H1 (cell line): ENCODE measurements at regions not wholly inside any gene's neighbourhood (a gene's known extent, or its start where the extent isn't known, plus 50 kb on each side); places are given as distances from the start of the nearest gene placed in this dataset.

Experiments
- CTCF ChIA-PET: fragments of 300-600 bp; sonication (Branson Sonifier 250); formaldehyde crosslinking; loops from one replicate; lab custom pipeline; 2021; ENCODE audit not compliant: partially characterized antibody; lab: Charles Lee
- POLR2A ChIA-PET: fragments of 300-600 bp; sonication (Branson Sonifier 250); formaldehyde crosslinking; loops from one replicate; lab custom pipeline; 2021; ENCODE audit warnings: inconsistent platforms; ENCODE audit not compliant: partially characterized antibody; lab: Charles Lee
- DNase-seq, 2 experiments: peaks; one replicate each; pipeline versions ENCODE4 v3.0.0 to v3.0.0-alpha.2; 2010 to 2022; ENCODE audit warnings: low spot score in 2 of 2, low read depth in 1 of 2, mixed read lengths in 1 of 2
- FAIRE-seq: peaks from 2 replicates; lab custom pipeline; 2011; peaks lifted over from hg19 to GRCh38; lab: Jason Lieb, UNC
- H2AFZ ChIP-seq: 2 replicates; pipeline ENCODE4 v1.8.1; 2012; ENCODE audit warnings: low read length, inconsistent platforms
- H2AK5ac ChIP-seq: 2 replicates; pipeline ENCODE4 v1.6.1; 2013; ENCODE audit warnings: low read depth, low read length
- H2BK120ac ChIP-seq: replicated peaks from 2 replicates; pipeline ENCODE3; 2013; ENCODE audit warnings: low read depth, low read length, inconsistent platforms
- H2BK12ac ChIP-seq: 2 replicates; pipeline ENCODE4 v1.6.1; 2013; ENCODE audit warnings: low read depth, low read length
- H2BK15ac ChIP-seq: 2 replicates; pipeline ENCODE4 v1.6.1; 2013; ENCODE audit warnings: low read length
- H2BK20ac ChIP-seq: 2 replicates; pipeline ENCODE4 v1.6.1; 2013; ENCODE audit warnings: low read length
- H2BK5ac ChIP-seq: 2 replicates; pipeline ENCODE4 v1.6.1; 2013; ENCODE audit warnings: low read depth, low read length
- H3K14ac ChIP-seq: 2 replicates; pipeline ENCODE4 v1.6.1; 2013; ENCODE audit warnings: inconsistent platforms; ENCODE audit not compliant: insufficient read length
- H3K18ac ChIP-seq: 2 replicates; pipeline ENCODE4 v1.6.1; 2013; ENCODE audit warnings: low read length; ENCODE audit errors: extremely low read depth
- H3K23ac ChIP-seq: 2 replicates; pipeline ENCODE4 v1.6.1; 2013; ENCODE audit warnings: inconsistent platforms; ENCODE audit not compliant: insufficient read length
- H3K23me2 ChIP-seq: 2 replicates; pipeline ENCODE4 v1.6.1; 2013; ENCODE audit warnings: low read depth, low read length
- H3K27ac ChIP-seq: 2 replicates; pipeline ENCODE4 v1.6.1; 2011; ENCODE audit warnings: low read depth, low read length, inconsistent platforms
- H3K27me3 ChIP-seq, 4 experiments: replicated peaks in 1 of 4; 1 replicate in 1 of 4; 2 replicates in 3 of 4; pipeline versions ENCODE4 v1.6.1 to v1.8.1; 2011 to 2013; ENCODE audit warnings: low read length in 3 of 4, mild to moderate bottlenecking in 3 of 4, inconsistent platforms in 2 of 4, mixed read lengths in 2 of 4, moderate library complexity in 1 of 4; ENCODE audit not compliant: control insufficient read depth in 3 of 4, insufficient read depth in 3 of 4; ENCODE audit errors: extremely low read depth in 1 of 4
- H3K36me3 ChIP-seq, 4 experiments: 2 replicates each; pipeline versions ENCODE4 v1.6.1 to v1.8.1; 2011 to 2013; ENCODE audit warnings: mild to moderate bottlenecking in 4 of 4, low read length in 3 of 4, moderate library complexity in 2 of 4, control low read depth in 1 of 4, inconsistent platforms in 1 of 4; ENCODE audit not compliant: insufficient read depth in 4 of 4, control insufficient read depth in 2 of 4
- H3K4ac ChIP-seq: replicated peaks from 2 replicates; pipeline ENCODE3; 2013; ENCODE audit warnings: low read length, low read depth, mixed read lengths, inconsistent platforms; ENCODE audit not compliant: insufficient read length
- H3K4me1 ChIP-seq, 4 experiments: replicated peaks in 1 of 4; 1 replicate in 1 of 4; 2 replicates in 3 of 4; pipeline versions ENCODE4 v1.6.1 to v1.8.1; 2011 to 2013; ENCODE audit warnings: low read length in 3 of 4, inconsistent platforms in 2 of 4, mixed read lengths in 1 of 4; ENCODE audit not compliant: insufficient read depth in 4 of 4, control insufficient read depth in 3 of 4
- H3K4me2 ChIP-seq, 2 experiments: 2 replicates each; pipeline versions ENCODE4 v1.6.1 to v1.8.1; 2011 to 2013; ENCODE audit warnings: low read depth in 2 of 2, low read length in 2 of 2, control low read depth in 1 of 2, inconsistent platforms in 1 of 2, mild to moderate bottlenecking in 1 of 2; ENCODE audit not compliant: insufficient read depth in 1 of 2
- H3K4me3 ChIP-seq, 4 experiments: fragments of 200-600, 300-600 bp in 1 of 4; sonication (generic), shearing (Covaris generic), sonication (Bioruptor Twin) in 1 of 4; 2 replicates each; pipeline versions ENCODE4 v1.5.1 to v1.8.1; 2011 to 2016; ENCODE audit warnings: low read length in 4 of 4, low read depth in 3 of 4, control low read depth in 2 of 4, inconsistent platforms in 2 of 4, mild to moderate bottlenecking in 2 of 4, mixed read lengths in 1 of 4, moderate library complexity in 1 of 4; ENCODE audit not compliant: insufficient read depth in 2 of 4; ENCODE audit errors: extremely low read depth in 1 of 4
- H3K56ac ChIP-seq: replicated peaks from 2 replicates; pipeline ENCODE3; 2013; ENCODE audit warnings: low read depth, mild to moderate bottlenecking, mixed read lengths, low read length, inconsistent platforms; ENCODE audit not compliant: insufficient read length
- H3K79me1 ChIP-seq: 2 replicates; pipeline ENCODE4 v1.6.1; 2013; ENCODE audit warnings: low read depth, low read length, control low read depth
- H3K79me2 ChIP-seq, 2 experiments: 2 replicates each; pipeline versions ENCODE4 v1.6.1 to v1.8.1; 2012 to 2013; ENCODE audit warnings: low read length in 2 of 2, mild to moderate bottlenecking in 2 of 2, inconsistent platforms in 1 of 2; ENCODE audit not compliant: insufficient read depth in 2 of 2, control insufficient read depth in 1 of 2
- H3K9ac ChIP-seq, 4 experiments: replicated peaks in 1 of 4; 1 replicate in 1 of 4; 2 replicates in 3 of 4; pipeline versions ENCODE4 v1.6.1 to v1.8.1; 2011 to 2013; ENCODE audit warnings: low read depth in 3 of 4, low read length in 3 of 4, control low read depth in 2 of 4, mild to moderate bottlenecking in 2 of 4, moderate library complexity in 2 of 4, inconsistent platforms in 1 of 4; ENCODE audit errors: extremely low read depth in 1 of 4
- H3K9me3 ChIP-seq, 2 experiments: 2 replicates each; pipeline versions ENCODE4 v1.6.1 to v1.8.1; 2012 to 2013; ENCODE audit warnings: mild to moderate bottlenecking in 2 of 2, moderate library complexity in 2 of 2, control low read depth in 1 of 2, inconsistent platforms in 1 of 2, low read depth in 1 of 2, low read length in 1 of 2, mixed read lengths in 1 of 2; ENCODE audit not compliant: insufficient read depth in 2 of 2
- H4K20me1 ChIP-seq, 2 experiments: replicated peaks in 1 of 2; 2 replicates each; pipeline versions ENCODE3 to v1.8.1; 2011 to 2013; ENCODE audit warnings: inconsistent platforms in 2 of 2, low read length in 2 of 2, mild to moderate bottlenecking in 1 of 2; ENCODE audit not compliant: insufficient read depth in 2 of 2, control insufficient read depth in 1 of 2
- H4K5ac ChIP-seq: 2 replicates; pipeline ENCODE4 v1.6.1; 2013; ENCODE audit warnings: low read length, low read depth, mixed read lengths, inconsistent platforms; ENCODE audit not compliant: insufficient read length
- H4K8ac ChIP-seq: 2 replicates; pipeline ENCODE4 v1.8.0; 2013; ENCODE audit warnings: mild to moderate bottlenecking, moderate library complexity, low read length, inconsistent platforms; ENCODE audit not compliant: insufficient read depth; ENCODE audit errors: extremely low read depth
- H4K91ac ChIP-seq: replicated peaks from 2 replicates; pipeline ENCODE3; 2013; ENCODE audit warnings: low read length, mixed read lengths, inconsistent platforms; ENCODE audit not compliant: insufficient read length
- NRF1 ChIP-seq: IDR thresholded peaks from 2 replicates; pipeline ENCODE4 v1.6.1; 2011; ENCODE audit warnings: mild to moderate bottlenecking, low read depth, low read length, improper control_type of control experiment
- whole genome bisulfite sequencing, 2 experiments: shearing (Covaris generic) in 1 of 2; methylation state at CpG; one replicate each; pipeline versions ENCODE4 v1.1.6 to v1.1.7; 2013 to 2015; ENCODE audit warnings: low lambda C conversion rate in 2 of 2, mixed read lengths in 2 of 2, inconsistent platforms in 1 of 2, low coverage in 1 of 2, missing lambda C conversion rate in 1 of 2; ENCODE audit not compliant: insufficient replicate concordance in 2 of 2, insufficient coverage in 1 of 2, insufficient read length in 1 of 2; ENCODE audit errors: extremely low coverage in 1 of 2, missing lambda C conversion rate in 1 of 2; 5-methylcytosine and 5-hydroxymethylcytosine counted together
- TF ChIP-seq, protein P1 (sequence below), 3 experiments: IDR thresholded peaks; 1 replicate in 2 of 3; 2 replicates in 1 of 3; pipeline versions ENCODE4 v1.5.1 to v1.6.1; 2011; ENCODE audit warnings: low read length in 3 of 3, mild to moderate bottlenecking in 3 of 3, inconsistent platforms in 2 of 3, low read depth in 1 of 3, moderate library complexity in 1 of 3; ENCODE audit not compliant: insufficient read depth in 1 of 3; ENCODE audit errors: control extremely low read depth in 1 of 3

DNA sequence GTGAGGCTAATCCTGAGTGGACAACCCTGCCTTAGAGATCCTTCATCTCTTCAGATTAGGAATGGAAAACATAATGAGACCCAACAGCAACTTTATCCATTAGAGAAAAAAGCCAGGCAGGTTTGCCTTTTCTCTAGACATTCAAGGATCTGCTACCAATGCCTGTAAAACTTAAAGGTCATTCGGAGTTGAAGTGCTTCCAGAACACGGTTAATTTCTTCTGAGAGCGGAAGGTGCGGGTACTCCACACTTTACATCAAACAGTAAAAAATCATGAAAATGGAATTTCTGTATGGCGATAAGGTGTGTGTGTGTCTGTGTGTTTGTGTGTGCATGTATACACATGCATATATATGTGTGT lies 65.2 kb upstream of the PRKACB start:
- Histone ChIP-seq H2AFZ (peak overlapping the region; percentile 92), H2BK15ac (no peak overlapping the region), H3K27ac (0 out of 2 replicates have a peak overlapping the region, but pooled peaks have one; percentile 48), H3K27me3 (no peaks in the 10 kb centered on the region), H3K23ac (no peak overlapping the region), H3K79me1 (0 out of 2 replicates have a peak, but pooled peaks cover 3% of the 10 kb centered on the region), H3K14ac (no peak overlapping the region), H3K4me2 (peak overlapping the region; percentile 88 to 93), H3K79me2 (peaks cover 0 to 42% of the 10 kb centered on the region in 2 experiments; a peak in 2 of 4 replicates), H4K8ac (no peak overlapping the region), H3K4me3 (peak overlapping the region; percentile 73 to 99 (median 95)), H3K4ac (no peak overlapping the region), H3K23me2 (peaks cover 4% of the 10 kb centered on the region; the same call in 1 of the 2 replicates), H3K9ac (peak overlapping the region; percentile 68 to 88 (median 80)), H4K5ac (no peak overlapping the region), H3K18ac (no peak overlapping the region), H2BK5ac (no peak overlapping the region), H3K4me1 (peaks cover 0 to 2% (median under 1%) of the 10 kb centered on the region in 4 experiments; a peak in 2 of 7 replicates), H3K9me3 (no peaks in the 10 kb centered on the region), H3K56ac (no peak overlapping the region), H3K36me3 (no peaks in the 10 kb centered on the region), H2AK5ac (no peak overlapping the region), H2BK12ac (no peak overlapping the region), H2BK120ac (no peak overlapping the region), H4K91ac (no peak overlapping the region), H2BK20ac (no peak overlapping the region), H4K20me1 (no peaks in the 10 kb centered on the region)
- ChIA-PET POLR2A (interaction anchor here (0.9 kb wide), 1 partner anchor 20 kb away, joined by 3 read pairs; no protein-coding TSS in a partner anchor), CTCF (no interaction called here)
- WGBS, 2 experiments: 35% methylated on average over 5 of the region's 5 CpGs; no CpG with 5 or more reads in 1 of the 2 experiments
- no peak for DNase-seq
- no peak for FAIRE-seq
- TF ChIP-seq NRF1: no peak
- TF ChIP-seq, protein P1, sequence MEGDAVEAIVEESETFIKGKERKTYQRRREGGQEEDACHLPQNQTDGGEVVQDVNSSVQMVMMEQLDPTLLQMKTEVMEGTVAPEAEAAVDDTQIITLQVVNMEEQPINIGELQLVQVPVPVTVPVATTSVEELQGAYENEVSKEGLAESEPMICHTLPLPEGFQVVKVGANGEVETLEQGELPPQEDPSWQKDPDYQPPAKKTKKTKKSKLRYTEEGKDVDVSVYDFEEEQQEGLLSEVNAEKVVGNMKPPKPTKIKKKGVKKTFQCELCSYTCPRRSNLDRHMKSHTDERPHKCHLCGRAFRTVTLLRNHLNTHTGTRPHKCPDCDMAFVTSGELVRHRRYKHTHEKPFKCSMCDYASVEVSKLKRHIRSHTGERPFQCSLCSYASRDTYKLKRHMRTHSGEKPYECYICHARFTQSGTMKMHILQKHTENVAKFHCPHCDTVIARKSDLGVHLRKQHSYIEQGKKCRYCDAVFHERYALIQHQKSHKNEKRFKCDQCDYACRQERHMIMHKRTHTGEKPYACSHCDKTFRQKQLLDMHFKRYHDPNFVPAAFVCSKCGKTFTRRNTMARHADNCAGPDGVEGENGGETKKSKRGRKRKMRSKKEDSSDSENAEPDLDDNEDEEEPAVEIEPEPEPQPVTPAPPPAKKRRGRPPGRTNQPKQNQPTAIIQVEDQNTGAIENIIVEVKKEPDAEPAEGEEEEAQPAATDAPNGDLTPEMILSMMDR (IDR thresholded peaks at IDR 0.05; ENCODE audit: control extremely low read depth in 1 of 3, insufficient read depth in 1 of 3, low read depth in 1 of 3, low read length in 3 of 3): no peak
